ENCODE measurements at regions not wholly inside any gene's neighbourhood (a gene's known extent, or its start where the extent isn't known, plus 50 kb on each side); places are given as distances from the start of the nearest gene placed in this dataset.

DNA sequence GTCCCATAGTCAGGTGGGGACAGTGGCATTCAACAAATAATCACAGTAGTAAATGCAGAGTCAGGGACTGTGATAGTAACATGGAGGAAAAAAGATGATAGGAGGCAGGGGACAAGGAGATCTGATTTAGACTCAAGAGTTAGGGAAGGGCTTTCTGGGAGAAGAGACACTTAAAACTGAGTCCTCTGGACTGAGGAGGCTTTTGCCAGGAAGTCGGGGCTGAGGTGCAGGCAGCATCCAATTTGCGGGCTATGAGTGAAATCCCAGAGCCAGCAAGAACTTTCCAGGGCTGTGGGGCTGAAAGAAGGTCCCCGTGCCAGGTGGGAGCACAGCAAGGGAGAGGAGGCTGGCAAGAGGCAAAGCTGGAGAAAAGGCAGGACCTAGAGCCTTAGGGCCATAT, 124.1 kb downstream of the KIF4B start:
- TF ChIP-seq CTCF (IDR thresholded peaks at IDR 0.05; ENCODE audit: low read depth, low read length, missing input control) (no peak), MAX (IDR thresholded peaks at IDR 0.05) (no peak), RXRA (IDR thresholded peaks at IDR 0.05) (no peak), RAD21 (IDR thresholded peaks at IDR 0.05) (no peak), SP1 (IDR thresholded peaks at IDR 0.05) (no peak), TAF1 (conservative IDR thresholded peaks at IDR 0.05) (no peak), YY1 (IDR thresholded peaks at IDR 0.05) (no peak), JUND (IDR thresholded peaks at IDR 0.05) (no peak), EGR1 (IDR thresholded peaks at IDR 0.05; ENCODE audit: low read depth in 2 of 2) (no peak), GABPA (IDR thresholded peaks at IDR 0.05 in 1 of 2, conservative IDR thresholded peaks at IDR 0.05 in 1 of 2) (no peak)
- TF ChIP-seq, protein P1, sequence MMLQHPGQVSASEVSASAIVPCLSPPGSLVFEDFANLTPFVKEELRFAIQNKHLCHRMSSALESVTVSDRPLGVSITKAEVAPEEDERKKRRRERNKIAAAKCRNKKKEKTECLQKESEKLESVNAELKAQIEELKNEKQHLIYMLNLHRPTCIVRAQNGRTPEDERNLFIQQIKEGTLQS (IDR thresholded peaks at IDR 0.05), result no peak

All from liver (tissue), 3 donors.